ENCODE measurements at regions not wholly inside any gene's neighbourhood (a gene's known extent, or its start where the extent isn't known, plus 50 kb on each side); places are given as distances from the start of the nearest gene placed in this dataset.
"Not testable (repeated sequence)": the region's sequence is repeated elsewhere in the genome, so short reads cannot be mapped to it uniquely, and the experiment has no call there.

DNA sequence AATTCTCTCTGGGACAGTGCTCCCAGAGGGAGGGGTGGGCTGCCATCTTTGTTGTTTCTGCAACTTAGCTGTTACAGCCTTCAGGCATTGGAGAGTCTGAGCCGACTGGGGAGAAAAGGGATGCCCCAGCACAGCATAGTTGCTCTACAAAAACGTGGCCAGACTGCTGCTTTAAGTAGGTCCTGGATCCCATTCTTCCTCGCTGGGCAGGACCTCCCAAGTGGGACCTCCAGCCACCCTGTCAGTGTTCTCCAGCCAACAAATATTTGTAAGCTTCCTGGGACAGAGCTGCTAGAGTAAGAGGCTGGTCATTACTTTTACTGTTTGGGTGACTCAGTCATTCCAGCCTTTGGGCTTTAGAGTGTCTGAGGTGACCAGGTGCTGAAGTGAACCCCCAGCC lies 292.7 kb upstream of the NREP start:
- TF ChIP-seq, protein P1, sequence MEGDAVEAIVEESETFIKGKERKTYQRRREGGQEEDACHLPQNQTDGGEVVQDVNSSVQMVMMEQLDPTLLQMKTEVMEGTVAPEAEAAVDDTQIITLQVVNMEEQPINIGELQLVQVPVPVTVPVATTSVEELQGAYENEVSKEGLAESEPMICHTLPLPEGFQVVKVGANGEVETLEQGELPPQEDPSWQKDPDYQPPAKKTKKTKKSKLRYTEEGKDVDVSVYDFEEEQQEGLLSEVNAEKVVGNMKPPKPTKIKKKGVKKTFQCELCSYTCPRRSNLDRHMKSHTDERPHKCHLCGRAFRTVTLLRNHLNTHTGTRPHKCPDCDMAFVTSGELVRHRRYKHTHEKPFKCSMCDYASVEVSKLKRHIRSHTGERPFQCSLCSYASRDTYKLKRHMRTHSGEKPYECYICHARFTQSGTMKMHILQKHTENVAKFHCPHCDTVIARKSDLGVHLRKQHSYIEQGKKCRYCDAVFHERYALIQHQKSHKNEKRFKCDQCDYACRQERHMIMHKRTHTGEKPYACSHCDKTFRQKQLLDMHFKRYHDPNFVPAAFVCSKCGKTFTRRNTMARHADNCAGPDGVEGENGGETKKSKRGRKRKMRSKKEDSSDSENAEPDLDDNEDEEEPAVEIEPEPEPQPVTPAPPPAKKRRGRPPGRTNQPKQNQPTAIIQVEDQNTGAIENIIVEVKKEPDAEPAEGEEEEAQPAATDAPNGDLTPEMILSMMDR (IDR thresholded peaks at IDR 0.05), result no peak
- Histone ChIP-seq H3K27me3 (replicated peaks; ENCODE audit: insufficient read depth) (no peaks in the 10 kb centered on the region), H3K4me3 (no peak overlapping the region), H3K9me3 (no peaks in the 10 kb centered on the region), H3K27ac (no peak overlapping the region), H3K4me1 (ENCODE audit: control insufficient read depth in 1 of 2, low read depth in 2 of 2) (no peaks in the 10 kb centered on the region), H3K36me3 (no peaks in the 10 kb centered on the region)
- DNase-seq (ENCODE audit: low spot score), result no peak
- ATAC-seq (ENCODE audit: insufficient number of reproducible peaks, low FRiP score, low read depth), result no peak

DNA sequence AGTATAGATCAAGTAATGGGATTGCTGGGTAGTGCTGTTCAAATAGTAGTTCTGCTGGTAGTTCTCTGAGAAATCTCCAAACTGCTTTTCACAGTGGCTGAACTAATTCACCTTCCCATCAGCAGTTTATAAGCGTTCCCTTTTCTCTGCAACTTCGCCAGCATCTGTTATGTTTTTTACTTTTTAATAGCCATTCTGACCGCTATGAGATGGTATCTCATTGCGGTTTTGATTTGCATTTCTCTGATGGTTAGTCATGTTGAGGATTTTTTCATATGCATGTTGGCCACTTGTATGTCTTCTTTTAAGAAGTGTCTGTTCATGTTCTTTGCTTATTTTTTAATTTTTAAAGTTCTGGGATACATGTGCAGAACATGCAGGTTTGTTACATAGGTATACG lies 279.2 kb upstream of the NREP start:
- H3K9me3 ChIP-seq, result no peaks in the 10 kb centered on the region
- H3K27ac ChIP-seq, result no peak overlapping the region
- ATAC-seq (ENCODE audit: insufficient number of reproducible peaks, low FRiP score, low read depth) (no peak), DNase-seq (ENCODE audit: low spot score) (no peak)
- H3K36me3 ChIP-seq, result no peaks in the 10 kb centered on the region
- no peaks in the 10 kb centered on the region for H3K4me1 ChIP-seq (ENCODE audit: control insufficient read depth in 1 of 2, low read depth in 2 of 2)
- TF ChIP-seq, protein P1 (IDR thresholded peaks at IDR 0.05), result no peak
- no peaks in the 10 kb centered on the region for H3K27me3 ChIP-seq (replicated peaks; ENCODE audit: insufficient read depth)
- H3K4me3 ChIP-seq, result no peak overlapping the region

DNA sequence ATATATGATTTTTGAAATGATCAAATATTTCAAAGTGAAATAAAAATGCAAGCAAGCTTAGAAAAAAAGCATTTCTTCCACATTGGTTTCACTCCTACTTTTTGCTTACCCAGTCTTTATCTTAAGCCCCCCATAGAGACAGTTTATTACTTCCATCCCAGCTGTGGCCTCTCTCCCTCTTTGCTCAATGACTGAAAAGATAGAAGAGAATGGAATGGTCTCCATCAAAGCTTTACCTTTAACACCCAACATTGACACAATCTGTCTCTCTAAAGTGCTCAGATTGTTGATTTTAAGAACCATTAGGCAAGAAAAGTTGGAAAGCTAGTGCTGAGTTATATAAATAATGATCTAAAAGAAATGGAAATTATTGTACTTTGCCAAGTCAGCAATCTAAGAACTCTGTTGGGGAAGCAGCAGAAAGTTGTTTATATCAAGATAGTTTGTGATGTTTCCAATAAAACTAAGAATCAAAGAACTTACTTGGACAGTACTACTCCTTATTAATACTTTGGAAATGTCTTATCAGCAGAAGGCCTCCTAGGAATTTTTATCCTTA lies 277.5 kb upstream of the NREP start:
- no peak overlapping the region for H3K4me3 ChIP-seq
- no peaks in the 10 kb centered on the region for H3K27me3 ChIP-seq (replicated peaks; ENCODE audit: insufficient read depth)
- no peaks in the 10 kb centered on the region for H3K36me3 ChIP-seq
- ATAC-seq (ENCODE audit: insufficient number of reproducible peaks, low FRiP score, low read depth) (no peak), DNase-seq (ENCODE audit: low spot score) (no peak)
- no peaks in the 10 kb centered on the region for H3K4me1 ChIP-seq (ENCODE audit: control insufficient read depth in 1 of 2, low read depth in 2 of 2)
- TF ChIP-seq, protein P1 (IDR thresholded peaks at IDR 0.05), result no peak
- H3K9me3 ChIP-seq, result no peaks in the 10 kb centered on the region
- no peak overlapping the region for H3K27ac ChIP-seq

DNA sequence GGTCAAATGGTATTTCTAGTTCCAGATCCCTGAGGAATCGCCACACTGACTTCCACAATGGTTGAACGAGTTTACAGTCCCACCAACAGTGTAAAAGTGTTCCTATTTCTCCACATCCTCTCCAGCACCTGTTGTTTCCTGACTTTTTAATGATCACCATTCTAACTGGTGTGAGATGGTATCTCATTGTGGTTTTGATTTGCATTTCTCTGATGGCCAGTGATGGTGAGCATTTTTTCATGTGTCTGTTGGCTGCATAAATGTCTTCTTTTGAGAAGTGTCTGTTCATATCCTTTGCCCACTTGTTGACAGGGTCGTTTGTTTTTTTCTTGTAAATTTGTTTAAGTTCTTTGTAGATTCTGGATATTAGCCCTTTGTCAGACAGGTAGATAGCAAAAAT lies 269.9 kb upstream of the NREP start:
- not testable (repeated sequence) for DNase-seq (ENCODE audit: low spot score); H3K27ac ChIP-seq; ATAC-seq (ENCODE audit: insufficient number of reproducible peaks, low FRiP score, low read depth); H3K36me3 ChIP-seq; H3K9me3 ChIP-seq; H3K4me3 ChIP-seq; H3K27me3 ChIP-seq (replicated peaks; ENCODE audit: insufficient read depth)
- peaks cover 3 to 17% of the 10 kb centered on the region in 2 donors for H3K4me1 ChIP-seq (ENCODE audit: control insufficient read depth in 1 of 2, low read depth in 2 of 2)

DNA sequence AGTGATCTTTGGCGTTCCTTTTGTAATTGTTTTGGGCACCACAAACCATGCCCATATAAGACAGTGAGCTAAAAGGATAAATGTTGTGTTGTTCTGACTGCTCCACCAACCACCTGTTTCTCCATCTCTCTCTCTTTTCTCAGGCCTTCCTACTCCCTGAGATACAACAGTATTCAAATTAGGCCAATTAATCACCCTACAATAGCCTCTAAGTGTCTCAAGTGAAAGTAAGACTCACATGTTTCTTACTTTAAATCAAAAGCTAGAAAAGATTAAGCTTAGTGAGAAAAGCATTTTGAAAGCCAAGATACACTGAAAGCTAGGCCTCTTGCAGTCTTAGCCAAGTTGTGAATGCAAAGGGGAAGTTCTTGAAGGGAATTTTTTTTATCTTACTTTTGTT lies 268.8 kb upstream of the NREP start:
- ATAC-seq (ENCODE audit: insufficient number of reproducible peaks, low FRiP score, low read depth) (no peak), DNase-seq (ENCODE audit: low spot score) (no peak)
- no peak overlapping the region for H3K27ac ChIP-seq
- H3K27me3 ChIP-seq (replicated peaks; ENCODE audit: insufficient read depth), result no peaks in the 10 kb centered on the region
- no peaks in the 10 kb centered on the region for H3K36me3 ChIP-seq
- no peaks in the 10 kb centered on the region for H3K9me3 ChIP-seq
- peaks cover 3 to 17% of the 10 kb centered on the region in 2 donors for H3K4me1 ChIP-seq (ENCODE audit: control insufficient read depth in 1 of 2, low read depth in 2 of 2)
- H3K4me3 ChIP-seq, result no peak overlapping the region
- TF ChIP-seq, protein P1 (IDR thresholded peaks at IDR 0.05), result no peak

DNA sequence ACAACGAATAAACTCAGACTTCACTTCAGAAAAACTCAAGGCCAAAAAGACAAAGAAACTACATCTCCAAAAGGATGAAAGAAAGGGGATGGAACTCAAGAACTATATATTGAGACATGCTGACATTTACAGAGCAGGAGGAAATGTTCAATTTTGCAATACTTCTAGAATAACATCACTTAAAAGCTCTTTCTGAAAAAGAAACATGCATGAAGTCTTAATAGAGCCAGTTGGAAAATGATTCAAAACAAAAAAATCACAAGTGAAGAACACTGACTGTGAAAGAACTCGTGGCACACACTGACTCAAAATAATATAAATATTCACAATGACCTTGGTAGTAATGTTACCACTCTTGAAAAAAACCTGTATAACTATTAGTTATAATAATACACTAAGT lies 267.8 kb upstream of the NREP start:
- TF ChIP-seq, protein P1 (IDR thresholded peaks at IDR 0.05), result no peak
- no peaks in the 10 kb centered on the region for H3K9me3 ChIP-seq

More for the DNA sequence above, 267.8 kb upstream of the NREP start:
- DNase-seq (ENCODE audit: low spot score) (no peak), ATAC-seq (ENCODE audit: insufficient number of reproducible peaks, low FRiP score, low read depth) (no peak)
- no peaks in the 10 kb centered on the region for H3K36me3 ChIP-seq
- H3K27ac ChIP-seq, result no peak overlapping the region
- peaks cover 3 to 17% of the 10 kb centered on the region in 2 donors for H3K4me1 ChIP-seq (ENCODE audit: control insufficient read depth in 1 of 2, low read depth in 2 of 2)
- H3K27me3 ChIP-seq (replicated peaks; ENCODE audit: insufficient read depth), result no peaks in the 10 kb centered on the region
- H3K4me3 ChIP-seq, result no peak overlapping the region

All from thoracic aorta (tissue), 2 donors.